ENCODE measurements at regions not wholly inside any gene's neighbourhood (a gene's known extent, or its start where the extent isn't known, plus 50 kb on each side); places are given as distances from the start of the nearest gene placed in this dataset.

DNA sequence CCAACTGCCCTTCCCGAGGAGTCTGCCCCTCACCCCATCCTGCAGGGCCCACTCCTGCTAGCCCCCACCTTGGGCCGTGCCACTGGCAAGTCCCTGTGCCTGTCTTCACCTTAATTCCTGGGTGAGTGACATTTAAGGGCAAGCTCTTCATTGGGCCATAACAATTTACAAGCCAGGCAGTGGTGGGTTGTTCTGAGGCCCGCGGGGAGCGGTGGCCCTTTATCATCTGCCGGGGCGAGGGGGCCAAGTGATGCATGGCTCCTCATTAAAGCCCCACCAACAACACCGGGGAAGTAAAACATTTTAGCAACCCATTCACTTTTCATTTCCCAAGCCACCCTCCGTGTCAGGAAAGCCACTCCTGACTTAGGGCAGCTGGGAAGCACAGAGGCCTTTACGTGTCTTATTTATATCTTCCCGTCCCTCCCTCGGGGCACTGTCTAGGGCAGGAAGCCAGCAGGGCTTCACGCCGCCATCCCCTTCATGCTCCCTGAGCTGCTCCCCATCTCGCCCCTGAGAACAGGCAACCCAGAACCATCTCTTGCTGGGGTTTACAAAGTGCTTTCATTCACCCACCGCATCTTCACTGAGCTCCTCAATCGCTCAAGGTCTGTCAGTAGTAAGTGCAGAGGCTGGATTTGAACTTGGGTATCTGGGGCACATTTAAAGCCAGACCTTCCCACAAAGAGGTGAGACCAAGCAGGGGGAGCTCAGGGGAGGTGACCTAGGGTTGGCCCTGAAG, 55.5 kb upstream of the CCDC167 start:
- DNase-seq: no peak

GRCh38 chr6:37554480-37554819, 54.8 kb upstream of the CCDC167 start:
- DNase-seq: no peak

DNA sequence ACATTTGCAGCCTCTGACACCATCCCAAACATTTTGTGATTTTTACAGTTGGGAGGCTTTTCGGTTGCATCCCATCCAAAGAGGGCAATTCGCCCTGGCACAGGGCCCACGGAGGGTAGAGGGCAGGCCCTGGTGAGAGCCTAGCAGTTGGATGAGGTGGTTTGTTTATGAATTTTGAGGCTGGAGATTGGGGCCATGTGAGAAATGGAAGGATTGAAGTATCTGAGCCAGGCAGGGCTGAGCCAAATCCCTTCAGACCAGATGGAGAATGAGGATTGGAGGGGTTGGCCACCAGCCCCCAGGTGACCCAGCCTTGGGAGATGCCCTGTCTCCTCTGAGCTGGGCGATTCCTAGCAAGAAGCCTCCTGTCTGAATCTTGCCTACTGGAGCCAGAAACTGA, 52.6 kb upstream of the CCDC167 start:
- no peak for DNase-seq

DNA sequence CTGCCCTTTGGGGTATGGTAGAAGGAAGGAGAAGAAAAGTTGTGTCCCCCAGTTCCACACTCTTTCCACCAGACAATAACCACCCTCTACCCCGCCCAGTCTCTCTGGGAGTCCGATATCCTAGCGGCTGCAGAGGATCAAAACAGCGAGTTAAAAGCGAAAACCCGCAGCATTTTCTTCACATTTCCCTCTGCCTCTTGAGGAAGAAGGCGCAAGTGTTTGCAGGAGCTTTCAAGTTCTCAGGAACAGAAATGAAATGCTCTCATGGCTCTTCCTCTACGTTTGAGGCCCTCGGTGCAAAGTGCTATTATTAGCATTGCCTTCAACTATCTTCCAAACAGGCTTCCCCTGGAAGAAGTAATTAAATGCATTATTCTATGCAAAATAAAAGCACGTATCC, 52.2 kb upstream of the CCDC167 start:
- DNase-seq: no peak

- DNase-seq: no peak
Measured at GRCh38 chr6:37551446-37551845, 51.8 kb upstream of the CCDC167 start.

GRCh38 chr6:37551002-37551401, 51.3 kb upstream of the CCDC167 start:
- no peak for DNase-seq

- no peak for DNase-seq
Measured at GRCh38 chr6:37550191-37550831, 50.6 kb upstream of the CCDC167 start.

DNA sequence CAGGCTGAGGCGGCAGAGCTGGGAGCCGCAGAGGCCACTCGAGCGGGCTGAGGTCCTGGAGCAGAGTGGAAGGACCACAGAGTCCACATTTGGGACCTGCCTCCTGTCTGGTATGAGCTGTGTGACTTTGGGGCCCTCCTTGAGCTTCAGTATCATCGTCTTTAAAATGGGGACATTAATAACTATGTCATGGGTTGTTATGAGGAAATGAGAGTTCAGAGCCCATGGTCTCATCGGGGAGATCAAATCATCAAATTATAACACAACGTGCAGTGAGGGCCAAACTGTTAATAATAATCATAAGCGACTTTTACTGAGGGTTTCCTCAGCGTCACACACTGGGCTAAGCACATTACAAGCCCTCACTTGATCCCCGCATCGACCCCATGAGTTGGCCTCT, 49.9 kb upstream of the CCDC167 start:
- DNase-seq: no peak

Measured in NCI-H1417 treated with DMSO at 0.1 percent for 48 hours (cell line).